Cerebellar cortex (tissue), 1 donor: ENCODE measurements at regions not wholly inside any gene's neighbourhood (a gene's known extent, or its start where the extent isn't known, plus 50 kb on each side); places are given as distances from the start of the nearest gene placed in this dataset.

Source experiments
- DNase-seq: peaks from one replicate; pipeline ENCODE4 v3.0.0-alpha.2; 2015; ENCODE audit warnings: low spot score

DNA sequence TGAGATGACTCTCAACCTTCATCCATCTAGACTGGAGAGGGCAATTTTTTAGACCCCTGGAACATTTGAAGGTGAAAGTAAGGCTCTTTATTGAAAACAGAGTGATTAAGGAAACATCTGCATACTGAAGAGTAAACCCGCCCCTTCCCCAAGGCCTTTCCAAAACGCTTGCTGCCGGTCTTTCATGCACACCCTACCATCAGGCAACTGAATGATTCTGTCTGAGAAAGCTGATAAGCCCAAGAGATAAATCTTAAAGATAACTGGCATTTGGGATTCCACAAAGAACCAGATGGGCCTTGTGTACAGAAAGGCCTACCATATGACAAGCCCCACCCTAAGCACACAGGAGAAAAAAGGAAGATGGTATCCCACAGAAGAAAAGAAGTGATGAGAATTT, 54.4 kb upstream of the PIK3R1 start:
- no peak for DNase-seq

DNA sequence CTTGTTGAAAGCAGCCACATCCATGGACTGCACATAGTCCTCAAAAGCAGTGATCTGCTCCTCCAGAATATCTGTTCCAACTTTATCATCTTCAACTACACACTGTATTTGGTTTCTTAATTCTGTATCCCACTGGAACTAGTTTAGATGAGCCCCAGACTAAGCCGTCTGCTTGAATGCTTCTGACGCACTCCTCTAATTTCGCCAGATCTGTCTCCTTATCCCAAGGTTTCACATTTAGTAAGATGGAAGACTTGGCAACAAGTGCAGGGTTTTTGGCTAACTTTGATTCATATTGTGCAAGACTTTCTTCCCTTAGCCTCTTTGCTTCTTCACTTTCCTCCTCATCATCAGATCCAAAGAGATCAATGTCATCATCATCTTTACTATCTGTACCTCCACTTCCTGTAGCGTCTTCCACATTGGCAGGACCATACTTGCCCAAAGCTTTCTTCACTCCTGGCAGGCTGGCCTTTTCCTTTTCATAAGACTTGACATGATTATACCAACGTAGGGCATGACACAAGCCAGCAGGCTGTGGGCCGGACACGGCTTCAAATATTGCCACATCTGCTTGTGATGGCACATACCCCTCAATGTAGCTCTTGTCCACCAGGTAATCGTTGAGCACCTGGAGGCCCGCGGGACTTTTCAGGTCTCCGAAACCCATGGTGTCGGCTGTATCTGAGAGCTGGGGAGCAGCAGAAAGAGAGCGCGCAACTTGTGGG, 56.2 kb upstream of the PIK3R1 start:
- DNase-seq = no peak

DNA sequence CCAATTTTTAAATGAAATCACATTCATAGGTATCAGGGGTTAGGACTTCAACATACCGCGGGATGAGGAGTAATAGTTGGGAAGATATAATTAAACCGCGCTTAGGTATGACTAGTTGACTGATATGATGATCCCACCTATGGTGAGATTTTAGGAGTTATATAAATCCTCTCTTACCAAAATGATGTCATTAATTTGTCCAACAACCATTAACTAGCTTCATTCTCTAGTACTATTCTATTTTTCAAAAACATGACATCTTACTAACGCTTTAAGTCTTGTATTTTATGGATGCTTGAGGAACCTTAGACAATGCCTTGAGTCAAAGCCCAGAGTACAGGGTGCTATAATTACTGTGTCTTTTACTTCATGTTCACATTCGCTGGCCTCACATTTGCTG, 59.6 kb upstream of the PIK3R1 start:
- no peak for DNase-seq

DNA sequence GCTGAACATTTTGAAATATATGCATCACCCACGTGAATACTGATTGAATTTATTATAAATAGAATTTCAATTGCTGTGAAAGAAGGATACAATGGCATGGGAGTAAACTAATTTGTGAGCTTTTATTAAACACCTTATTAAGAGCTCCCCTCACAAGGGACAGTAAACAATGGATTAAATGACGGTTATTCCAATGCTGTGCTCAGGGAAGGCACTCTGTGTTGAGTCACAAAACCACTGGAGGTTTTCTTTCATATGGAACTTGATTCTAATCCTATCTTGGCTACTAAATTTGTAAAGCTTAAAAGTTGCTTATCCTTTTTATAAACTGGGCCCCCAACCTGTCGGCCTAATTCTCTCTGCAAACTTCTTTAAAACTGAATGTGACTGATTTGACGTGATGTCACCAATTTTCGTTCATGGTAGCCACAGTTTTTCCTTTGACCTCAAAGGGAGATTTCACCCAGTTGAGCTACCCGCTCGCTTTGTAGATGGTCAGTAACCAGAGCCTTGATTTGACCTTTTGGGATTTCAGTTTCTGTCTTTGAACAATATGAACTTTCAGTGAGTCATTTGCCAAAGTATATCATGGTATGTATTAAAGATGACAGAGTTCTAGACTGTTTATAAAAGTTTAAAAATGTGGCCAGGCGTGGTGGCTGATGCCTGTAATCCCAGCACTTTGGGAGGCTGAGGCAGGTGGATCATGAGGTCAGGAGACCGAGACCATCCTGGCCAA, 61.3 kb upstream of the PIK3R1 start:
- DNase-seq = no peak

DNA sequence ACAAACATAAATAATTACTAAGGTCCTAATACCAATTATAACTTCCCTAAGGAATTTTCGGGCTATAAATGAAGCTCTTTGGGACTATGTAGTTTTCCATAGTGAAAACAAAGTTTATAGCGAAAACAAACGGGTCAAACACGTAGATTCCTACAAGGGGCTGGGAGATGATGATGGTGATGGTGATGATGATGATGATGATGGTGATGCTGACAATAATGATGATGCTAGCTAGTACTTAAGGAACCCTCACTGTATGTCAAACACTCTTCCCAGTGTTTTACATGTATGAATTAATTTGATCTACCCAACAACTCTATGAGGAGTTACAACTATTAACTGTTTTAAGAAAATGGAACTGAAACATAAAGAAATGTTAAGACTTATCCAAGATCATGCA, 63.7 kb upstream of the PIK3R1 start:
- no peak for DNase-seq

DNA sequence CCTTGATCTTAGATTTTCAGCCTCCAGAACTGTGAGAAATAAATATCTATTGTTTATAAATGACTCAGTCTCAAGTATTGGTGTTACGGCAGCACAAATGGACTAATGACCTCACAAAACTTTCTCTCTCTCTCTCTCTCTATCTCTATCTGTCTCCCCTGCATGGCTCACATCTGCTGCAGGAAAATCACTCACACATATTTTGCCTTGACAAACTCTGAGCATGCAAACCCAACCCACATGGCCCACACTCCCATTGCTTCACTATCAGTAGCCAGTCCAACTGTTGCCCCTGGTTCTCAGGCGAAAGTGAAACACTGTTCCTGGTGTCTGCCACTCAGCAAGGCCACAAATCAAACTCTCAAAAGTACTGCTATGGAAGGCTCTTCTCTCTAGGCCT, 66.4 kb upstream of the PIK3R1 start:
- DNase-seq = no peak

DNA sequence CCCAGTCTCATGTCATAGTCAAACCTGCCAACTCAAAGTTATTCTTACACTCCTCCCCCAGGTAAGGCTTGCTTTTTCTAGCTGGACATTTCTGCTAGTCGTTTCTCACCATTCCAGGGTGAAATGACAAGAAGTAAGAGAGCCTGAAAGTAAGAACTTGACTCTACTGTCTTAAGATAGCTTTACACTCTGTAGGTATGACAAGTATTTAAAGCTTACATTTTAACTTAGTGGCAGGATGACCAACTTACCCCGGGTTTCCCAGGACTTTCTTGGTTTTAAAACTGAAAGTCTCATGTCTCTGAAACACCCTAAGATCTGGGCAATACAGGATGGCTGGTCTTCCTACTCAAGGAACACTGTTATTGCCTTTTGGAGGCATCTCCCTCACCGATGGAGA, 67.5 kb upstream of the PIK3R1 start:
- no peak for DNase-seq

DNA sequence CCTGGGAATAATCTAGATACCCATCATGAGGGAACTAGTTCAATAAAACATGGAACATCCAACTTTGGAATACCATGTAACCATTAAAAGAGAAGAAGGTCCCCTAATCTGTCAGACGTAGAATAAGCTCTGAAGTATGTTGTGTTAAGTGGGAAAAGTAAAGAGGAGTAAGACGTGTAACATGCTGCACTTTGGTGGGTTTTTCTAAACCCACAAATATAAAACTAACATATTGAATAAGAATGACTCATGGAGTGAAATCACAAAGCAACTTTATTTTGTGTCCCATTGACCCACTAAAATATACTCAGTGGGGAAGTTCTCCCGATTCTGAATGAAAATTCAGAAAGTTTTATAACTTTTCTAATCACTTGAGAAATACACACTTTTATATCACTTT, 67.9 kb upstream of the PIK3R1 start:
- DNase-seq = no peak

DNA sequence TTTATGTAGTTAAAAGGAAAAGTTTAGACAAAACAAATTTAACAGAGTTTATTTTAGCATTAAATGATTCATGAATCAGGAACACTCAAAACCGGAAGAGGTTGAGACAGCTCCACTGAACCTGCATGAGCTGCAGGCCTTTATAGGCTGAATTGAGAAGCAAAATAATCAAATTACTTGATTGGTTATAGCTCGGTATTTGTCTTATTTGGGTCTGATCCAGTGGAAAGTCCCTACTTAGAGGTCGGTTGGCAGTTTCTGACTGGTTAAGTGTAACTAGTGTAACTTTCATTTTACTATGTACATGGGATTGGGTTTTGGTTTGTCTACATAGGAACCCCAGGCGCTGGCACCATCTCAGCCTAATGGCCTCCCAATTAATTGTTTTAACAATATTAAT, 74.1 kb upstream of the PIK3R1 start:
- no peak for DNase-seq

DNA sequence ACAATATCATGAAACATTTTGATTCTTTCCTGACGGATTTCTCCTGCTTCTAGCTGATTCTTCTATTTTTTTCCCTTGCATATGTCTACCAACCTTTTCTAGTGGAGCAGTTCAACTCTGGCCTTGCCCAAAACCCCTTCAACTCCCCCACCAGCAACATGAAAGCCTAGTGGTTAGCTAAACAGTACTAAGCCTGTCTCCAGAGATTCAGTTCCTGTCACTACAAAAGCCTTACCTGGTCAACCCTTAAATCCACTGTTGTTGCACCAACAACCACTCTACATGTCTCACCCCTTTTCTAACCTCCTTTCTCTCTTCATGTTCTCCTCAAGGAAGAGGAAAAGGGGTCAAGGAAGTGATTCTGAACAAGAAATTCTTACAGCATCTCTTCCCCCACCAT, 74.8 kb upstream of the PIK3R1 start:
- no peak for DNase-seq

DNA sequence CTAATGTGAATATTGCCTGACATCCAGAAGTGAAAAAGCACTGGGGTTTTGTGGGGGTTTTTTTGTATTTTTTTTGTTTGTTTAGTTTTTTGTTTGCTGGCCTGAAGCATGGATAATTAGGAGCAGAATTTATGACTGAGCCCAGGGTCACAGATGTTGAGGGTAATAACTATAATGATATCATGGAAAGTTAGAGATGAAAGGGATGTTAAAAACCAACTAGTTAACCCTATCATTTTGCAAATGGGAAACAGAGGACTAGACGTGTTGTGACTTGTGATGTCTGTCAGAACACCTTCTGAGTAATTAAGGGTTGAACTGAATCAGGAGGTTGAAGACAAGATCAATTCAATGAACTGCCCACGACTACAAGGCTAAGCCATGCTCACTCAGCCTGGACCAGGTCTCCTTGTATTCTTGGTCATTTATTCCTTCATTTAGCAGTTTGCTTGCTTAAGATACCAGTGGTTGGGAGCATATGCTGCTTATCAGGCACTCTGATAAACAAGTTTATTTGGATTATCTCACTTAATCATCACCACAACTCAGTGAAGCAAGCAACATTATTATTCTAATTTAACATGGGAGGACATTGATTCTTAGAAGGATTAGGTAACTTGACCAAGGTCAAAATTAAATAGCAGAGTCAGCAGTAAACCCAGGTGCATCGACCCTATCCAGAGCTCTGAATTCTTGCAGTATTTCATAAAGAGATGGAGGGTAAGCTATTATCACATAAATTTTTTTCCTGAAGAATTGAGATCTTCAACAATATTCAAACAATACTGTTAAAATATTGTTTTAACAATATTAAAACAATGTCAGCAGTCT, 75.7 kb upstream of the PIK3R1 start:
- DNase-seq = no peak

DNA sequence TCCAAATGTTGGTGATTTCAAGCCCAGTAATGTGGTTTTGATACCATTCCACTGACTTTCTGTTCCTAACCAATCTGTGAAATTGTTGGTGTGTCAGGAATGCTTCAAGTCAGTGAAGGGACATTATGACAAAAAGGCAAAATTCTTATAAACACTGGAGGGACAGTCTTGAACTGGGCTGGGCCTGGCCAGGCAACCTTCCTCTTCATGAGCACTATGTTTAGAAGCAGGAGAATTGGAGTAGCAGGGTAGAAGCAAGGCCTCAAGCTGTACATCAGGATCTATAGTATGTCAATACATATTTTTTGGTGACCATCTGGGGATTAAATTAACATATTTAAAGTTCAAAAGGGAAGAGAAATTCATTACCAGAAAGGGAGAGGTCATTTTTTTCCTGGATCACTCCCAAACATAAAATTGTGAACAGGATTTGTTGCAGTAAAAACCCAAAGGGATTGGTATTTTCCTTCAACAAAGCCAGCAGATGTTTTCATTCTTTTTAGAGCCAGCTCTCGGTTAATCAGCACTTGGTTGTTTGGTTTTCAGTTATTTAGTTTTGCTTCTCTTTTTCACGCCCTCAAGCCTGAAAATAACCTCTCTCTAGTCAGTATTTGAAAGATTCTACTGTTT, 77.9 kb upstream of the PIK3R1 start:
- DNase-seq = no peak

DNA sequence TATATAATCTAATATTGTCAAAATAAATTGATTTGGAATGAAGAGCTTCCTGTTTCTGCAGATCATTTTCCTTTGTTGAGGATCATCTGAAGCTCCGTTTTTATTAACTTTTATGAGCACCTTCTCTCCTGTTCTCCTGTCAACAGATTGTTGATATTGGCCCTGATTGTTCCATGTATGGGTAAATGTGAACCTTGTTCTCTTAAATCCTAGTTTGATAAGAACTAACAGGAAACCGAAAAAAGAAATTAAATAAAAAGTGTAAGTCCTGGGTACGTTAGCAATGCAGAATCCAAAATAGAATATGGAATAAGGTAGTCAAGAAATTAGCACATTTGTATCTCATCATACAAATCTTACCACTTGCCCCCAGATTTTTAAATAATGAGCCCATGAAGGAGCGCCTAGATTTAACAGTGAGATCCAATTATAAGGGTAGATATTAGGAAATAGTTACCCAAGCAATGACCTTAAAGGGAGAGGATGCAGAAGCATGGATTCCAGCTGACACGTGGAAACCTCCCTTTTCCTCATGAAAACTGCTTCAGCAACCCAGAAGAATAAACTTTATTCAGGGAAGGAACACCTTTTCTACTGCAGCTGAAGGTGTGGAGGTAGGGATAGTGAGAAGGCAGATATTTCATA, 80.8 kb upstream of the PIK3R1 start:
- no peak for DNase-seq

DNA sequence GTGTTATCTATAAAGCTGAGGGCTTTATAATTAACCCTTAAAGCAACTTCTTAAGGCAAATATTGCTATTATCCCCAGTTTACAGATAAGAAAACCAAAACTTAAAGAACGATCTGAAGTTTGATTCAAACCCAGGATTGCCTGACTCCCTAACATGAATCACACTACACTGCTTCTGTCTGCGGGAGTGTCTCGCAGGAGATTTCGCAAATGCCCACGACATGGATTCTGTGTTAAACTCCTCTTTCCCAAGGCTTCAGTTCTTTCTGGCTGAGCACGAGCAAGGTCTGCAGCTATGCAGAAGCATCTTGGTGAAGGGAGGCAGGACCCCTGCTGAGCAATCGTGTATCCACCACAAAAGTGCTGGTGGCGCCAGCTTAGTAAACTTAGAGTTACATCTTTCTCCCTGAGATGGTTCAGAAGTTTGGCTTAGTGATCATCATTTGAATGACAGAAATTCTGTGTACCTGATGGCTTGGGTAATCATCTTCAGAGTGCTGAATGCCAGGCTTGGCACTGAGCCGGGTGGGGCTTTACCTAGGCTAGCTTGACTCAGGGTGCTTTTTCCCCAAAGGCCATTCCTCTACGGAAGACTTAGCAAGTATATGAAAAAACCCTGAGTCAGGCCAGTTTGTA, 81.4 kb upstream of the PIK3R1 start:
- no peak for DNase-seq

DNA sequence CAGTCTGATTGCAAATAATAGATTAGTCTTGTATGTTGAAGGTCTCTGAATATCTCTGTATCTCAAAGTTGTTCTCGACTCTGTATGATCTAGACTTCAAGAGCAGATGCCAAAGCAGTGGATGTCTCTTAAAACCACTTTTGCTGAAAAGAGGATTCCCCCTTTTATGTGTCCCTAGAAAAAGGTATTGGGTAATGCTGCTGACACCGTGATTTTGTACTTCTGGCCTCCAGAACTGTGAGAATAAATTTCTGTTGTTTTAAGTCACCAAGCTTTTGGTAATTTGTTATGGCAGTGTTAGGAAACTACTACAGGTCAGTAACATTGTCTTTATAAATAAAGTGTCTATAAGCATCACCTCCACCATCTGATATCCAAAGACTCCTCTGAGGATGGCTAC, 85.3 kb upstream of the PIK3R1 start:
- no peak for DNase-seq

DNA sequence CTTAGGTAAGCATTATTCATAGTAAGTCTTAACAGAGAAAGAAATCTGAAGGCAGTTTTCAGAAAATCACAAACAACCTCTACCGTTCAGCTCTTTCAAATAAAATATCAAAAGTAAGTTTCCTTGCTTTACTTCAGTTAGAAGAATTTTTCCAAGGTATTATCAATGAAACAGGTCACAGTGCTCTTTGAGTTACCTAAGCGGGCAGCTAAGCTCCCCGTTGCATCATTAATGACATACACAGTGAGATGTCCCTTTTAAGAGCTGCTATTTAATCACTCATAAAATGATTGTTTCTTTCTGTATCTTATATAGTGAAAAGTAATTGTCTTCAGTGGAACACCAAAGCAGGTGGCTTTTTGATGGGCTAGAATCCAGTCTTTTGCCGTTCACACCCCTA, 86.2 kb upstream of the PIK3R1 start:
- DNase-seq = no peak

DNA sequence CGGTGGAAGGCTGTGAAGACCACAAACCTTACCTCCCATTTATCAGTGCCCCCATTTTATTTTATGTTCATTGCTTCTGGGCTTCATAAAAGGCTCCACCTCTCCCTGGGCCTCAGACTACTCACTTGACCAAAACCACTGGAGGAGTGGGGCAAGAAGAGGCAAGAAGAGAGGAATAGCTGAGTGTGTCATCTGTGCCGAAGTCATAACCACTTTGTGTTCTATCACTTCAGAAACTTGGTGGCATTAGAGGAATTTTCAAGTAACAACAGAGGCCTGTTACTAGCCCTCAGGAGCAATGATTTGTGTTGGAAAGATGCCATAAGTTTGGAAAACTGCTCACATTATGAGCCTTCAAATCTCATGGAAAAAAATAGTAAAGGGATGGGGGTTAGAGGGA, 88.7 kb upstream of the PIK3R1 start:
- no peak for DNase-seq

DNA sequence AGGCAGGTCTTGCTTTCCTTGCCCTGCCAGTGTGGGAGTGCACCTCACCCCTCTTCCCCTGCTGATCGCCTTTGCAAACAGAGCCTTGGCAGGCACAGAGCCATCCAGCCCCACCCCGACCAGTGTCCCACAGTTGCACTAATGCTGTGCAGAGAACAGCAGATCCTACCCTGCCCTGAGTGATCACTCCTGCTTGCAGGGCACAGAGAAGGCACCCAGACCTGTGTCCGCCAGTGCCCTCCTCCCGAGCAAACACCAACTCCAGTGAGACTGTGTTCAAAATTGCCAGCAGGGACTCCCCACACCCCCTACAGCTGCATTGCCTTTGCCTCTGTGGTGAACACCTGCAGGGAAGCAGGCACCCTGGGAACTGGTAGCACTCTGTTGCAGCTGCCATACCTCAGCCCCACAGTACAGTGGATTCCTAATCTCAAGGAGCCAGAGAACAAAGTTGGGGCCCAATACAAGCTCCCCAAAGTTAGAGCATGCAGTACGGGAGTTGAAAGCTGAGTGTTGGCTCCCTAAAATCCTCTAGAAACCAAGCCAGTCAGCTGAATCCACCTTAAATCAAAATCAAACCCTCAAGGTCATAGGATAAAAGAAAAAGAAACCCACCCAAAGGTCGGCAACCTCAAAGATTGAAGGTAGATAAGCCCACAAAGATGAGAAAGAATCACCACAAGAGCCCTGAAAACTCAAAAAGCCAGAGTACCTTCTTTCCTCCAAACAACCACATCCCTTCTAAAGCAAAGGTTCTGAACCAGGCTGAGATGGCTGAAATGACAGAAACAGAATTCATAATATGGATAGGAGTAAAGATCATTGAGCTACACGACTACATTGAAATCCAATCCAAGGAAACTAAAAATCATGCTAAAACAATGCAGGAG, 92.9 kb upstream of the PIK3R1 start:
- DNase-seq = no peak

DNA sequence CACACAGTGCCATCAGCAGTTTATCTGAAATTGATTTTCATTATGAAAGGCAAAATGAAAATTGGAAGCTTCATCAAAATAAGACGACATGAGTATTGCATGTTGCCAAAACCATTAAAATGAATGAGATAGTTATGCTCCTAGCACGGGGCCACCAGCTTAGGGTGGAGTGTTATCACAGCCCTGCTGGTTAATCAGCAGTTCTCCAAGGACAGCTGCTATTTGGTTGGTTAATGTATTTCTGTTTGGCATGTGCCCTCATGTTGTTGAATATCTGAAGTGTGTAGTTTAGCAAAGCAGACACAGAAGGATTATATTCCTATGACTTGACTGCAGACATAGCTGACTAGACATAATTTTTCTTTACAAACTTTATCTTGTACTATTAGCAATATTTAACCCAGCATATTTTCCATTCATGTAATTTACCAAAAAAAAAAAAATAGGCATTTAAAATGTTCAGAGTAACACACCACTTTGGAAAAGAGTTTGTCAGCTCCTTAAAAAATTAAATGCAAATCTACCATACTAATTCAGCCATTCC, 98.6 kb upstream of the PIK3R1 start:
- DNase-seq = no peak

DNA sequence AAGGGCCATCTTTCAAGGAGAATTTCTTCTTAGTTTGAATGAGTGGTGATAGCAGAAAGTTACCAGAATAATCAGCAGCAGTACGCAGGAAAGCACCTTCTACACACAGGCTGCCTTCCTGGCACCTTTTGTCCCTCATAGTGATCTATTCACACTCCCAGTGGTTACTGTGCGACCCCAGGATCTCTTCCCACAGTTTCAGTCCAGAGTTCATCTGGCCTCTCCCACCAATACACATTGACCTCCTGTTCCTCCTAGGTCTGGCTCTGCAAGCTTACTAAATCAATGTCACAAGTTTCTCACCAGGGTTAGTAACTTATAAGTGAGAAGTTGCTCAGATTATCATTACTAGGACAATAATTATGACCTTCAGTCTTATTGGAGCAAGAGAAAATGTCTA, 99.1 kb upstream of the PIK3R1 start:
- DNase-seq = no peak
